Esophagus muscularis mucosa (tissue), 4 donors: ENCODE measurements at regions not wholly inside any gene's neighbourhood (a gene's known extent, or its start where the extent isn't known, plus 50 kb on each side); places are given as distances from the start of the nearest gene placed in this dataset.

Source experiments
- DNase-seq: peaks from one replicate; pipeline ENCODE4 v3.0.0-alpha.2; 2017; ENCODE audit errors: extremely low spot score
- H3K27ac ChIP-seq, 4 donors: fragments of 200-600 bp; sonication (generic); replicated peaks in 1 of 4; 1 replicate in 3 of 4; 2 replicates in 1 of 4; pipeline ENCODE4 v1.5.1; 2016 to 2019; ENCODE audit warnings: mild to moderate bottlenecking in 1 of 4
- H3K27me3 ChIP-seq, 4 donors: fragments of 200-600 bp; sonication (generic); one replicate each; pipeline versions ENCODE4 v1.5.1 to v1.6.0; 2016 to 2019
- H3K36me3 ChIP-seq, 4 donors: fragments of 200-600 bp; sonication (generic); one replicate each; pipeline ENCODE4 v1.5.1; 2016 to 2019
- H3K4me1 ChIP-seq, 4 donors: fragments of 200-600 bp; sonication (generic); one replicate each; pipeline ENCODE4 v1.5.1; 2016 to 2019
- H3K4me3 ChIP-seq, 4 donors: fragments of 200-600 bp; sonication (generic); 1 replicate in 2 of 4; 2 replicates in 2 of 4; pipeline ENCODE4 v1.5.1; 2016 to 2019; ENCODE audit warnings: mild to moderate bottlenecking in 4 of 4, moderate library complexity in 1 of 4
- H3K9me3 ChIP-seq, 4 donors: fragments of 200-600 bp; sonication (generic); 1 replicate in 3 of 4; 2 replicates in 1 of 4; pipeline ENCODE4 v1.5.1; 2016 to 2019
- EP300 ChIP-seq: sonication (generic); formaldehyde crosslinking; IDR thresholded peaks from one replicate; pipeline ENCODE4 v1.6.1; 2017; ENCODE audit warnings: antibody characterized with exemption
- POLR2A ChIP-seq: fragments of 450-650 bp; IDR thresholded peaks from one replicate; pipeline ENCODE4 v1.6.1; 2017; ENCODE audit warnings: antibody characterized with exemption, moderate library complexity, mild to moderate bottlenecking, low read depth
- POLR2AphosphoS5 ChIP-seq, 2 donors: sonication (generic); formaldehyde crosslinking; IDR thresholded peaks; one replicate each; pipeline ENCODE4 v1.6.1; 2017; ENCODE audit warnings: antibody characterized with exemption in 2 of 2
- WGBS: methylation state at CpG from one replicate; pipeline ENCODE4 v1.1.5; 2018; 5-methylcytosine and 5-hydroxymethylcytosine counted together
- intact Hi-C: fragments of 100-400 bp; cut with DNase I; formaldehyde crosslinking; loops from one replicate; pipeline ENCODE4 v1.15.1; 2023
- TF ChIP-seq, protein P1 (sequence below), 3 experiments: fragments of 200-600 bp in 2 of 3; fragments of 450-650 bp in 1 of 3; sonication (generic) in 2 of 3; IDR thresholded peaks; one replicate each; pipeline ENCODE4 v1.5.1; 2017 to 2019; ENCODE audit warnings: antibody characterized with exemption in 3 of 3, mild to moderate bottlenecking in 2 of 3, moderate library complexity in 1 of 3

DNA sequence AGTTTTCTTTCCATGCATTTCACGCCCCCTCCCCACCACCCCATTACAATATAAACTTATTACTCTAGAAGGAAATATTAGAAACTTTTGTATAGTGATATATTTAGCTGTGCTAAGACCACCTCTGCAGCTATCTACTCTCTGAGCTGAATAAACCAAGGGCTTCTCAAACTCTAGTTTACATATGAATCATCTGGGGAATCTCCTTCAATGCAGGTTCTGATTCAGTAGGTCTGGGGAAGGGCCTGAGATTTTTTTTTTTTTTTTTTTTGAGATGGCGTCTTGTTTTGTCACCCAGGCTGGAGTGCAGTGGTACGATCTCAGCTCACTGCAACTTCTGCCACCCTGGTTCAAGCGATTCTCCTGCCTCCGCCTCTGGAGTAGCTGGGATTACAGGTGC is 67.6 kb upstream of the PRKG1 start:
- Histone ChIP-seq H3K36me3 (no peaks in the 10 kb centered on the region), H3K9me3 (no peaks in the 10 kb centered on the region), H3K27ac (no peak overlapping the region), H3K4me1 (no peaks in the 10 kb centered on the region), H3K4me3 (no peak overlapping the region), H3K27me3 (no peaks in the 10 kb centered on the region)
- WGBS, result 92% methylated on average over 5 of the region's 5 CpGs
- TF ChIP-seq POLR2A (no peak), POLR2AphosphoS5 (IDR thresholded peaks at IDR 0.05) (no peak), EP300 (no peak)
- TF ChIP-seq, protein P1, sequence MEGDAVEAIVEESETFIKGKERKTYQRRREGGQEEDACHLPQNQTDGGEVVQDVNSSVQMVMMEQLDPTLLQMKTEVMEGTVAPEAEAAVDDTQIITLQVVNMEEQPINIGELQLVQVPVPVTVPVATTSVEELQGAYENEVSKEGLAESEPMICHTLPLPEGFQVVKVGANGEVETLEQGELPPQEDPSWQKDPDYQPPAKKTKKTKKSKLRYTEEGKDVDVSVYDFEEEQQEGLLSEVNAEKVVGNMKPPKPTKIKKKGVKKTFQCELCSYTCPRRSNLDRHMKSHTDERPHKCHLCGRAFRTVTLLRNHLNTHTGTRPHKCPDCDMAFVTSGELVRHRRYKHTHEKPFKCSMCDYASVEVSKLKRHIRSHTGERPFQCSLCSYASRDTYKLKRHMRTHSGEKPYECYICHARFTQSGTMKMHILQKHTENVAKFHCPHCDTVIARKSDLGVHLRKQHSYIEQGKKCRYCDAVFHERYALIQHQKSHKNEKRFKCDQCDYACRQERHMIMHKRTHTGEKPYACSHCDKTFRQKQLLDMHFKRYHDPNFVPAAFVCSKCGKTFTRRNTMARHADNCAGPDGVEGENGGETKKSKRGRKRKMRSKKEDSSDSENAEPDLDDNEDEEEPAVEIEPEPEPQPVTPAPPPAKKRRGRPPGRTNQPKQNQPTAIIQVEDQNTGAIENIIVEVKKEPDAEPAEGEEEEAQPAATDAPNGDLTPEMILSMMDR (IDR thresholded peaks at IDR 0.05), result no peak
- intact Hi-C loops, result loop anchor here (5.0 kb wide), 1 partner anchor 421 kb away; no protein-coding TSS in a partner anchor
- no peak for DNase-seq

DNA sequence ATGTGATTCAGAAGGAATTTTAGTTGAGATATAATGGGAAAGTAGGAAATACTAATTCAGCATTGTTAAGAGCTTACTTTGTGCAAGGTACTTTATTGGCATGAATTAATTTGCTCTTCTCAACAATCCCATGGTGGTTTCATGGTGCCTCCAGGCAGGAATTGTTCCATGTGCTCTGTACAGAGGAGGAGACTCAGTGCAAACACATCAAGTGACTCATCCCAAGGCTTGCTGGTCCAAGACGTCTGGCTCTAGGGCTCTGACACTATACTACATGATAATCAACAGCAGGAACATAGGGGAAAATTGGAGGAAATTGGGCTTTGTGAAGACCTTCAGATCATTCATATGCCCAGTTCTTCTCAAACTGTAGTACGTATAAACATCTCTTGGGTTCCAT is 66.5 kb upstream of the PRKG1 start:
- Histone ChIP-seq H3K4me1 (no peaks in the 10 kb centered on the region), H3K4me3 (no peak overlapping the region), H3K27ac (no peak overlapping the region), H3K9me3 (no peaks in the 10 kb centered on the region), H3K36me3 (no peaks in the 10 kb centered on the region), H3K27me3 (no peaks in the 10 kb centered on the region)
- DNase-seq, result no peak
- TF ChIP-seq, protein P1 (IDR thresholded peaks at IDR 0.05), result no peak
- TF ChIP-seq POLR2AphosphoS5 (IDR thresholded peaks at IDR 0.05) (no peak), EP300 (no peak)
- intact Hi-C loops, result loop anchor here (5.0 kb wide), 1 partner anchor 420 kb away; no protein-coding TSS in a partner anchor
- 70% methylated on average over 2 of the region's 2 CpGs for WGBS

DNA sequence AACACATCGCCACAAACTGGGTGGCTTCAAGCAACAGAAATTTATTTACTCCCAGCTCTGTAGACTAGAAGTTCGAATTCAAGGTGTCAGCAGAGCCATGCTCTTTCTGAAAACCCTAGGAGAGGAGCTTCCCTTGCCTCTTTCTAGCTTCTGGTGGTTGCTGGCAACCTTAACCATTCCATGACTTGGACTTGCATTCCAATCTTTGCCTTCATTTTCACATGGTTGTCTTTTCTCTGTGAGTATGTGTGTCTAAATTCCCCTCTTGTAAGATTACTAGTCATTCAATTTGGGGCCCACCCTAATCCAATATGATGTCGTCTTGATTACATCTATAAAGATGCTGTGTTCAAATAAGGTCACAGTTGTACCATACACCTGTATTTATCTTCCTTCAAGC is 65.9 kb upstream of the PRKG1 start:
- no peak overlapping the region for H3K4me3 ChIP-seq
- H3K9me3 ChIP-seq, result no peaks in the 10 kb centered on the region
- no peaks in the 10 kb centered on the region for H3K4me1 ChIP-seq
- no peaks in the 10 kb centered on the region for H3K27me3 ChIP-seq
- H3K27ac ChIP-seq, result no peak overlapping the region
- no peak for DNase-seq
- TF ChIP-seq EP300 (no peak), POLR2A (no peak), POLR2AphosphoS5 (IDR thresholded peaks at IDR 0.05) (no peak)
- TF ChIP-seq, protein P1 (IDR thresholded peaks at IDR 0.05), result no peak
- H3K36me3 ChIP-seq, result no peaks in the 10 kb centered on the region
- intact Hi-C loops, result loop anchor here (5.0 kb wide), 1 partner anchor 419 kb away; no protein-coding TSS in a partner anchor
- 90% methylated on average over 3 of the region's 3 CpGs for WGBS

DNA sequence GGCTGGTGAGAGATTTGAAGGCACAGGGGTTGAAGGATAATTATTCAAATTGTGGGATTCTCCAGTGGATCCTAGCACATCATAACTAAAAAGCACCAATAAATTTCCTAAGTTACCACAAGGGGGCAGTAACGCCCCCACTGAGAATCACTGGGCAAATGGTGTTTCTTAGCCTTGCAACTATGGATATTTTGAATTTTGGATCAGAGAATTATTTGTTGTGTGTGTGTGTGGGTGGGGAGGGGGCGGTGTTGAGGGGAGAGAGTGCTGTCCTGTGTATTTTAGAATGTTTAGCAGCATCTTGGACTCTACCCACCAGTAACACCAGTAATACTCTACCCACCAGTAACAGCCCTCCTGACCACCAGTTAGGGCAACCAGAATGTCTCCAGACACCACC is 63.3 kb upstream of the PRKG1 start:
- intact Hi-C loops, result loop anchor here (5.0 kb wide), 1 partner anchor 36 kb away; no protein-coding TSS in a partner anchor
- no peaks in the 10 kb centered on the region for H3K27me3 ChIP-seq
- no peak for DNase-seq
- H3K4me3 ChIP-seq, result no peak overlapping the region
- H3K27ac ChIP-seq, result no peak overlapping the region
- H3K36me3 ChIP-seq, result no peaks in the 10 kb centered on the region
- H3K9me3 ChIP-seq, result no peaks in the 10 kb centered on the region
- peaks cover 0 to 8% (median 3%) of the 10 kb centered on the region in 4 donors for H3K4me1 ChIP-seq
- 27% methylated on average over 2 of the region's 2 CpGs for WGBS
- TF ChIP-seq, protein P1 (IDR thresholded peaks at IDR 0.05), result peak; percentile 65 to 87 (median 69)
- TF ChIP-seq POLR2A, result no peak

DNA sequence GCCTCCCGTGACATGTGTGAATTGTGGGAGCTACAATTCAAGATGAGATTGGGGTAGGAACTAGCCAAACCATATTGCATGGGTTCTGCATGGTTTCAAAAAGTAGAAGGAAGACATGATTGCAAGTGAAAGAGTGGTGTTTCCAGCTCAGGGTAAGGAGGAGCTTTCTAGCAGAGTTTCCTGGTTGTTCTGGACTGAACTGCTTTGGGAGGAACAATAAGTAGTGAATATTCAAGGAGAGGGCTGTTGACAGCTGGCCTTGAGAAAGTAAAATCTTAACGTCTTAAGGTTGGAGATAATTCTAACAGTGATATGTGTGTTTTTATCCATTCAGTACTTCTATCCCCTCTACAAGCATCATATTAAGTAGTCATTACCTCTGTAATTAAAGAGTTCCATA is 62.2 kb upstream of the PRKG1 start:
- no peak overlapping the region for H3K27ac ChIP-seq
- no peak overlapping the region for H3K4me3 ChIP-seq
- H3K27me3 ChIP-seq, result no peaks in the 10 kb centered on the region
- 100% methylated on average over 2 of the region's 2 CpGs for WGBS
- intact Hi-C loops, result loop anchor here (5.0 kb wide), 1 partner anchor 35 kb away; no protein-coding TSS in a partner anchor
- DNase-seq, result no peak
- H3K36me3 ChIP-seq, result no peaks in the 10 kb centered on the region
- H3K9me3 ChIP-seq, result no peaks in the 10 kb centered on the region
- TF ChIP-seq POLR2A (no peak), POLR2AphosphoS5 (IDR thresholded peaks at IDR 0.05) (no peak), EP300 (no peak)
- TF ChIP-seq, protein P1 (IDR thresholded peaks at IDR 0.05), result no peak
- peaks cover 0 to 8% (median 3%) of the 10 kb centered on the region in 4 donors for H3K4me1 ChIP-seq
